Omental fat pad (tissue), 3 donors: ENCODE measurements at regions not wholly inside any gene's neighbourhood (a gene's known extent, or its start where the extent isn't known, plus 50 kb on each side); places are given as distances from the start of the nearest gene placed in this dataset.
"Not testable (repeated sequence)": the region's sequence is repeated elsewhere in the genome, so short reads cannot be mapped to it uniquely, and the experiment has no call there.

ENCODE experiments used
- ATAC-seq: fragments of 150-250 bp; one replicate; pipeline ENCODE4 v1.9.1; 2016; ENCODE audit warnings: mild to moderate bottlenecking, moderate library complexity; ENCODE audit not compliant: low FRiP score
- DNase-seq: peaks from one replicate; pipeline ENCODE4 v3.0.0-alpha.2; 2019; ENCODE audit warnings: low spot score
- TF ChIP-seq, protein P1 (sequence below), 3 donors: fragments of 450-650 bp; IDR thresholded peaks; one replicate each; pipeline ENCODE4 v1.5.1; 2016 to 2017; ENCODE audit warnings: antibody characterized with exemption in 3 of 3, mild to moderate bottlenecking in 3 of 3, moderate library complexity in 2 of 3

DNA sequence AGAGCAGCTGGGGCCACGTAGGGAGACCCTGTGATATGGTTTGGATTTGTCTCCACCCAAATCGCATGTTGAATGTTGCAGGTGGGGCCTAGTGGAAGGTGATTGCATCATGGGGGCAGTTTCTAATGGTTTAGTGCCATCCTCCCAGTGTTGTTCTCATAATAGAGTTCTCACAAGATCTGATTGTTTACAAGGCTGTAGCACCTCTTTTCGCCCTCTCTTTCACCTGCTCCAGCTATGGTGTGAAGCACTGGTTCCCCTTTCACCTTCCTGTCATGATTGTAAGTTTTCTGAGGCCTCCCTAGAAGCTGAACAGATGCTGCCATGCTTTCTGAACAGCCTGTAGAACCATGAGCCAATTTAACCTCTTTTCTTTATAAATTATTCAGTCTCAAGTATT lies 198.9 kb upstream of the CBLB start:
- ATAC-seq (no peak), DNase-seq (no peak)
- TF ChIP-seq, protein P1, sequence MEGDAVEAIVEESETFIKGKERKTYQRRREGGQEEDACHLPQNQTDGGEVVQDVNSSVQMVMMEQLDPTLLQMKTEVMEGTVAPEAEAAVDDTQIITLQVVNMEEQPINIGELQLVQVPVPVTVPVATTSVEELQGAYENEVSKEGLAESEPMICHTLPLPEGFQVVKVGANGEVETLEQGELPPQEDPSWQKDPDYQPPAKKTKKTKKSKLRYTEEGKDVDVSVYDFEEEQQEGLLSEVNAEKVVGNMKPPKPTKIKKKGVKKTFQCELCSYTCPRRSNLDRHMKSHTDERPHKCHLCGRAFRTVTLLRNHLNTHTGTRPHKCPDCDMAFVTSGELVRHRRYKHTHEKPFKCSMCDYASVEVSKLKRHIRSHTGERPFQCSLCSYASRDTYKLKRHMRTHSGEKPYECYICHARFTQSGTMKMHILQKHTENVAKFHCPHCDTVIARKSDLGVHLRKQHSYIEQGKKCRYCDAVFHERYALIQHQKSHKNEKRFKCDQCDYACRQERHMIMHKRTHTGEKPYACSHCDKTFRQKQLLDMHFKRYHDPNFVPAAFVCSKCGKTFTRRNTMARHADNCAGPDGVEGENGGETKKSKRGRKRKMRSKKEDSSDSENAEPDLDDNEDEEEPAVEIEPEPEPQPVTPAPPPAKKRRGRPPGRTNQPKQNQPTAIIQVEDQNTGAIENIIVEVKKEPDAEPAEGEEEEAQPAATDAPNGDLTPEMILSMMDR (IDR thresholded peaks at IDR 0.05), result no peak

DNA sequence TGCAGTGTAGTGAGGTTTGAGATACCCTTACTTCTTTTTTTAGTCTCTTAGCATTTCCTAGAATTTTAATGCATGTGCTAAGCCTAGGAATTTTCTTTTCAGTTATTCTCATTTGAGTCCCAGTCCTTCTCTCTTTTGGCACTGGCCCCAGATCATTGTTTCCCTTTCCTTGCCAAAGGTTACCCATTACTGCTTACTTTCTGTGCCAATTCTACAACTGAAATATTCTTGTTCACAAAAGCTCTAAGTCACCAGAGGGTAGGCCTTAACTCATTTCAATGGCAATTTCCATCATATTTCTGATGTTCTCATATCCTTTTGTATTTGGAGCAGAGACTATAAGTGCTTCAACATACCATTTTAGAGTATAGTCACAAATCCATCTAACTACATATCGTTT lies 199.6 kb upstream of the CBLB start:
- TF ChIP-seq, protein P1 (IDR thresholded peaks at IDR 0.05), result no peak
- ATAC-seq (no peak), DNase-seq (no peak)

DNA sequence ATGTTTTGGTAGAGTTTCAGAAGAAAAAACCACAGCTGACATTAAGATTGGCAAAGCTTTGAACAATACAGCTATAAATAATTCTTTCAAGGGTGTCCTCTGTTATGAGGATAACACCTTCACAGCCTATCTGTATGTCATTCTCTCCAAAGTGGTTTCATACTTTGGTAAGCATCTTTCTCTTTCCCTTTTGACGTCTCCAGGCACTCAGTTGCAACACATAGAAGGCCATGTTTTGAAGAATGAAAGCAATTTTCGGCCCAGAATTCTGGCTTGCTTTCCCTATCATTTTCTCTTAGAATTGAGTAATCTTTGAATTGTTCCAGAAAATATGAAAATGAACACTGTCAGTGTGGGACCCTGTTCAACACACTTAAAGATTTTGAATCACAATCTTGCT lies 200.0 kb upstream of the CBLB start:
- ATAC-seq (peak; percentile 57), DNase-seq (no peak)
- TF ChIP-seq, protein P1 (IDR thresholded peaks at IDR 0.05), result no peak

DNA sequence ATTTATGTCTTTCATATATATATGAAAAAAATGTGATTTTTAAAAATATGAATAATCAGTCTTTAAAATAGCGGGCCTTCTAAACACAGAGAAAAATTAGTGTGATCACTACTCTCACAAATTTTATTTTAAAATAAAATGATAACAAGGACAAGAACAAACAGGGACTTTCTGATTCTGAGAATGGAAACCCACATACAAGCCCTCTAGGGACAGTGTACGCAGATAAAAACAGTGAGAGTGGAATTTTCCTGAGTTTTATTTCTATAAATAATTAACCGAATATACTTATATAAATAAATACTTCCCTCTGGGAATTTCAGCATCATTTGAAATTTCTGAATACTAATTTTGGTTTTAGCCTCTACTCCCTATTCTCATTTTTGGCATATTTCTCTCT lies 201.4 kb upstream of the CBLB start:
- no peak for ATAC-seq
- TF ChIP-seq, protein P1 (IDR thresholded peaks at IDR 0.05), result no peak
- DNase-seq, result no peak

DNA sequence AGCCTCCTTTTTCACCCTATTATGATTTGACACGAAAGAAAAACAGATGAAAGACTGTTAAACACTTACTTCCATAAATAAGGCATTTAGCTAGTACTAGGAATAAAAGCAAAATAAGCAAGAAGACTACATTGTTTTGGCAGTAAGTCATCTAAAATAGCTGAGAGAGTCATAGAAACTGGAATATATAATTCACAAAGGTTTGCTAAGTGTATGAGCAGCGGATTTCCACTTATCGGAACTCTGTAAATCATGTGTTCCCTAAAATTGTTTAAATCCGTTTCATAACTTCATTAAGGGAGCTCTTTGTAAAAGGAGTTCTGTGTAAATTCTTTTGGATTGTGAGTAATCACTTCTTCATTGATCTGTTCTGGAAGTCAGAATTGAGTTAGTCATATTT lies 202.5 kb upstream of the CBLB start:
- ATAC-seq (no peak), DNase-seq (no peak)
- TF ChIP-seq, protein P1 (IDR thresholded peaks at IDR 0.05), result no peak

DNA sequence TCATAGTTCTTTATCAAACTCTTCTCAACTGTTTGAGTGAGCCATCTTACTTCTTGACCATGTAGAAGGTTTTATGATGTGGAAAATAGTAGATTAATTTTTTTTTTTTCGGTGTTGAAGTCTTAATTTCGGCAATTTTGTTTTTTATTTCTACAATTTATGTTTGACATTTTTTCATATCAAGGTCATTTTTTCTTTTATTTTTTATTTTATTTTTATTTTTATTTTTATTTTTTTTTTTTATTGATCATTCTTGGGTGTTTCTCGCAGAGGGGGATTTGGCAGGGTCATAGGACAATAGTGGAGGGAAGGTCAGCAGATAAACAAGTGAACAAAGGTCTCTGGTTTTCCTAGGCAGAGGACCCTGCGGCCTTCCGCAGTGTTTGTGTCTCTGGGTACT lies 203.8 kb upstream of the CBLB start:
- DNase-seq, ATAC-seq: not testable (repeated sequence)

DNA sequence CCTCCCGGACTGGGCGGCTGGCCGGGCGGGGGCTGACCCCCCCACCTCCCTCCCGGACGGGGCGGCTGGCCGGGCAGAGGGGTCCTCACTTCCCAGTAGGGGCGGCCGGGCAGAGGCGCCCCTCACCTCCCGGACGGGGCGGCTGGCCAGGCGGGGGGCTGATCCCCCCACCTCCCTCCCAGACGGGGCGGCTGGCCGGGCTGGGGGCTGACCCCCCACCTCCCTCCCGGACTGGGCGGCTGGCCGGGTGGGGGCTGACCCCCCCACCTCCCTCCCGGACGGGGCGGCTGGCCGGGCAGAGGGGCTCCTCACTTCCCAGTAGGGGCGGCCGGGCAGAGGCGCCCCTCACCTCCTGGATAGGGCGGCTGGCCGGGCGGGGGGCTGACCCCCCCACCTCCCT lies 205.0 kb upstream of the CBLB start:
- not testable (repeated sequence) for DNase-seq, ATAC-seq

DNA sequence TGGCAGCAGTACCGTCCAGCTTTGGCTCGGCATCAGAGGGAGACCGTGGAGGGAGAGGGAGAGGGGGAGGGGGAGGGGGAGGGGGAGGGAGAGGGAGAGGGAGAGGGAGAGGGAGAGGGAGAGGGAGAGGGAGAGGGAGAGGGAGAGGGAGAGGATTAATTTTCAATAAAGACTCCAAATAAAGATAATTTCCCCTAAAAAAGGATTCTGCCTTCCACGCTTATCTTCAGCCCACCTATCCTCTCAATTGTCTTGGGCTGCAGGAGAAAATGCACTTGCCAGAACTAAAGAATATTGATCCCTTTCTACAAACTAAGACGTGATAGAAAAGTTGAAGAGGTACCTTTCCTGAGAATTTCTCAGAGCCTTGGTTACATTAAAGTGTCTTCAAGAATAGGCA lies 206.9 kb upstream of the CBLB start:
- DNase-seq, ATAC-seq: not testable (repeated sequence)

DNA sequence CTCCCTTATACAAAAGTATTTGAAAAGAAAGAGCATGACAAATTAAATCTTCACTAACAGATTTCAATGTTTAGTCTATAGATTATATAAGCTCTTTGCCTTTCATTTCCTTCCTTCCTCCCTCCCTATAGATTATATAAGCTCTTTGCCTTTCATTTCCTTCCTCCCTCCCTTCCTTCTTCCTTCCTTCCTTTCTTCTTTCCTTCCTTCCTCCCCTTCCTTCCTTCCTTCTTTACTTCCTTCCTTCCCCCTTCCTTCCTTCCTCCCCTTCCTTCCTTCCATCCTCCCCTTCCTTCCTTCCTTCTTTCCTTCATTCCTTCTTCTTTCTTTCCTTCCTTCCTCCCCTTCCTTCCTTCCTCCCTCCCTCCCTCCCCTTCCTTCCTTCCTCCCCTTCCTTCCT lies 209.8 kb upstream of the CBLB start:
- TF ChIP-seq, protein P1 (IDR thresholded peaks at IDR 0.05), result no peak
- ATAC-seq, result no peak

More for the DNA sequence above, 209.8 kb upstream of the CBLB start:
- DNase-seq, result no peak
